ENCODE measurements at regions not wholly inside any gene's neighbourhood (a gene's known extent, or its start where the extent isn't known, plus 50 kb on each side); places are given as distances from the start of the nearest gene placed in this dataset.

DNA sequence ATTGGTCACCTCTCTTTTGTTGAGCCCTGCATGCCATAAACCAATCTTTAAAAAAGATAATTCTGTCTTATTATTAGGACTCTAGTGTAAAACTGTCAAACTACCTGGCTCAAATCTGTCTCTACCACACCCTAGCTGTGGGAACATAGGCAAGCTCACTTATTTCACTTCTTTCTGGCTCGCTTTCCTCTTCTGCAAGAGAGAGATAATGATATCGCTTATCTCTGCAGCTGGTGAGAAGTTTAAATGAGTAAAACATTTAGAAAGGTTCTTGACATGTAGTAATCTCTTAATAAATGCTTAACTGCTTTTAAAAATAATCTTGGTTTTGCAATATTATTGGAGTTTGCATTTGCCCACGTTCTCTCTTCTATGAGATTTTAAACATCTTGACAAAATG is 1109.2 kb downstream of the RAPGEF2 start:
- DNase-seq (ENCODE audit: low spot score), result peak; percentile 49

DNA sequence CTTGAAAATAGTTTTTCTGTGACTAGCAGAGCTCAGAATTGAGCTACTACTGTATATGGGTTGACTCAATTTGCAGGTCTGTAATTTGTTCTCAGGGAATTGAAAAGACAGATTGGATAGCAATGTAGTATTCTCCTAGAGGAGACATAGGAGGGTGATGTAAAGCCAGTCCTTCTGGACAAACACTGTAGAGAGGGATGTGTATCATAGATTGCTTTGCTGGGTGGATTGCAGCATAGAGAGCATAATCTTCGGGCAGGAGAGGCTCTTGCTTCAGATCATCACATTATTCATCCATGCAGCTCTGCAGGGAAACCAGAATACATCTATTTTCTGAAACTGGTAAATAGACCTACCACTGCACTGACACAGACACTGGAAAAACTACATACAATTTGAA is 1110.5 kb downstream of the RAPGEF2 start:
- DNase-seq (ENCODE audit: low spot score), result peak; percentile 40

- DNase-seq (ENCODE audit: low spot score), result no peak
These were observed 1114.5 kb downstream of the RAPGEF2 start for GRCh38 chr4:160217352-160217751.

GRCh38 chr4:160224049-160224448 is 1121.2 kb downstream of the RAPGEF2 start:
- no peak for DNase-seq (ENCODE audit: low spot score)

GRCh38 chr4:160233141-160233540 is 1130.3 kb downstream of the RAPGEF2 start:
- peak; percentile 43 for DNase-seq (ENCODE audit: low spot score)

- no peak for DNase-seq (ENCODE audit: low spot score)
These were observed 1132.4 kb downstream of the RAPGEF2 start for GRCh38 chr4:160235285-160235684.

DNA sequence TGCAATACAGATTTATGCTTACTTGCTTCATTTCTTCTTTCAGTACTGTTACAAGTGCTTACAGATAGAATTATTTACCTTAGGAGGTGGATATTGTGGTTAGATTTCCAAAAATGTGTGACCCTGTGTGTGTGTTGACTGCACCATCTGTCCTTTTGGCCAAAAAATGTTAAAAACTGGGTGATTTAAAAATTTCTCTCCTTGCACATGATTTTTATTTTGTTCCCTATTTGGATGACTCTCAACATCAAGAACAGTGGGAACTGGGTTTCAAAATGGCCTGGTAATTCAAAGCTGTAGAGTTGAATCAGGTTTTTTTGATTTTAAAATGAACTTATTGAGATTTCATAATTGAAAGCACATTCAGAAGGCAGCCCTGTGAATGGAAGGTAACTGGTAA is 1132.9 kb downstream of the RAPGEF2 start:
- no peak for DNase-seq (ENCODE audit: low spot score)

DNA sequence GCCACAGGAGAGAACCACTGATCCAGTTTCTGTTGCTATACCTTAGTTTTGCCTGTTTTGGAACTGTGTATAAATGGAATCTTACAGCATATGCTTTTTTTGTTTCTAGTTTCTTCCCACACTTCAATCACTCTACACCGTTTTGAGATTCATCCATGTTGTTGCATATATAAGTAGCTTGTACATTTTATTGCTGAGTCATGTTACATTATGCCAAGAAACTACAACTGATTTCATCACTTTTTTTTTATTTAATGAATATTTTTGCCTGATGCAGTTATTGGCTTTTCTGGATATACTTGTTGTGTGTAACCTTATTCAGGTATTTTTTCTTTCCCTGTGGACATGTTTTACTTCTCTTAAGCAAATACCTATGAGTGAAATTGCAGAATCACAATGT is 1135.9 kb downstream of the RAPGEF2 start:
- DNase-seq (ENCODE audit: low spot score), result no peak

- DNase-seq (ENCODE audit: low spot score), result no peak
These were observed 1144.3 kb downstream of the RAPGEF2 start for GRCh38 chr4:160247091-160247656.

- DNase-seq (ENCODE audit: low spot score), result no peak
These were observed 1148.8 kb downstream of the RAPGEF2 start for GRCh38 chr4:160251522-160252170.

GRCh38 chr4:160257318-160257717 is 1154.4 kb downstream of the RAPGEF2 start:
- no peak for DNase-seq (ENCODE audit: low spot score)

GRCh38 chr4:160265014-160265413 is 1162.1 kb downstream of the RAPGEF2 start:
- no peak for DNase-seq (ENCODE audit: low spot score)

DNA sequence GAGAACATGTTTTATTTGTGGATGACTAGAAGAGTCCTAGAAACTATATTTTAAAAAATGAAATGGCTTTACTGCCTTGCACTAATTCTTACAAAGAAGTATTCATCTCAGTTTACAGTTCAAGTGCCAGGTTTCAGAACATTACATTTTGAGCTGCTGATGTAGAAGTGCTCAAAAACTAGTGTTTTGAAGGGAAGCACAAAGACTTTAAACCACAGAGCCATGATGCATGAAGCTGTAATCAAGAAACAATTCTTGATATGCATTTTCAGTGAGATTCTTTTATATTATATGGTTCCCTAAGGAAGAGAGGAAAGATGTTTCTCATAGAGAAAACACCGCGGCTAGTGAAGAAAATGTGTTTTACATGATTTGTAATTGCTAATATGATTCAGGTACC is 1163.0 kb downstream of the RAPGEF2 start:
- no peak for DNase-seq (ENCODE audit: low spot score)

DNA sequence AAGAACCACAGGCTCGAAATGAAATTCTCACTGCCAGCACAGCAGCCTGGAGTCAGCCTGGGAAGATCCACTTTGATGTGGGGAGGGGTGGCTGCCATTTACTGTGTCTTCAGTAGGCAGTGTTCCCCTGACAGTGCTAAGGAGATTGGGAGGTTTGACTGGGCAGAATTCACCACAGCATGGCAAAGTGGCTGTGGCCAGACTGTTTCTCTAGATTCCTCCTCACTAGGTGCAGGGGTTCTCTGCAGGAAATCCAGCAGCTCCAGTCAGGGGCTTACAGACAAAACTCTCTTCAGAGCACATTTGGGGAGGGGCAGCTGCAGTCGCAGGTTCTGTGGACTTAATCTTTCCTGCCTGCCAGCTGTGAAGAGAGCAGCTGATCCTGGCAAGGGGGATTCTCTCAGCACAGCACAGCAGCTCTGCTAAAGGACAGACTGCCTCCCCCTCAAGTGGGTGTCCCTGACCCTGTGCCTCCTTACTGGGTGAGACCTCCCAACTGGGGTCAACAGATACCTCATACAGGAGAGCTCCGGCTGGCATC is 1174.0 kb downstream of the RAPGEF2 start:
- no peak for DNase-seq (ENCODE audit: low spot score)

DNA sequence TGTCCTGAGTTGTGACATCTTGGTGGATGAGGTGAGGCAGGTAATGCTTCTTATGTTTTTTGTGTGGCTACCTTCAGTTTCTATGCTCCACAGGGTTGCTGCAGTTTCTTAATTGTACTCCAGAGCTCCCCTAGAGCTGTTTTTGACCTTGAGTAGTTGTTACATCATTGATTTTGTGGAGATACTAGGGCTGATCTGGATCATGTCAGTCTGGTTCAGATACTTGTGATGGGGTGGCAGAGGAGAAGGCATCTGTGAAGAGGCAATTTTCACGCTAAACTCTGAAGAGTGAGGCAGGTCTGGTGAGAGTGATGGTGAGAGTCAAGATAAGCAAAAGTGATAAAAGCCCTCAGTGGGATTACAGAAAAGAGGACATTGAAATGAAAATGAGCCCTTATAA is 1180.2 kb downstream of the RAPGEF2 start:
- DNase-seq (ENCODE audit: low spot score), result no peak

GRCh38 chr4:160284516-160284915 is 1181.6 kb downstream of the RAPGEF2 start:
- no peak for DNase-seq (ENCODE audit: low spot score)

- DNase-seq (ENCODE audit: low spot score), result no peak
These were observed 1183.2 kb downstream of the RAPGEF2 start for GRCh38 chr4:160286051-160286450.

DNA sequence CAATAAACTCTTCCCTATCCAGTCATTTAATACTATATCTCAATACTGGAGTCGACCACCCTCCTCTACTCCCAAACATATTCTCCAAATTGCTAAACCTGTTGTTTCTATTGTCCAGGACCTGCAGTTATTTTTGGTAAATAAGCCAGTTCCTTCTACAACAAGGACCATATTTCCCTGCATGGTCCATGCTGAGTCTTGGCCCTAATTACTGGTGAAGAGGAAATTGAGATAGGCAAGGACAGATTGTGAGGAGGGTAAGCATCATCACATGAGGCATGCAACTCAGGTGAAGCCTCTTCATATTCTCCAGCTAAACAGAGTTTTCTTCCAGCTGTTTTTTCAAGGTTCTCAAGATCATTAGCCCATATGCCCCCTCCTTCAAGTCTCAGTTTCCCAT is 1193.6 kb downstream of the RAPGEF2 start:
- DNase-seq (ENCODE audit: low spot score), result no peak

GRCh38 chr4:160299177-160299576 is 1196.3 kb downstream of the RAPGEF2 start:
- no peak for DNase-seq (ENCODE audit: low spot score)

DNA sequence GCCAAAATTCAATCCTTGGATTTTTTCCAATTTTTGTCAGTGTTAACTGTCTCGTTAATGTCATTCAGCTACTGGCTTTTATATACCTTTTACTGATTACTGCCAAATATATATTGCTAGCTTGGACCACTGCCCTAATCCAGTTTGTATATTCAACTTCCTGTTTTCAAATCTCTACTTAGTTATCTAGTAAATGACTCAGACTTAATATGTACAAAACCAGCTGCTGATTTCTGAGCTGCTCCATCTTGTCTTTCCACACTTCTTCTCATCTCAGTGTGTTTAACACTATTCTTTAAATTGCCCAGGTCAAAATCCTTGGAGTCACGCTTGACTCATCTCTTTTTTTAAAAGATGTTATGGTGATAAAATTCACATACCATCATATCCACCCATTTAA is 1196.7 kb downstream of the RAPGEF2 start:
- DNase-seq (ENCODE audit: low spot score), result no peak

DNA sequence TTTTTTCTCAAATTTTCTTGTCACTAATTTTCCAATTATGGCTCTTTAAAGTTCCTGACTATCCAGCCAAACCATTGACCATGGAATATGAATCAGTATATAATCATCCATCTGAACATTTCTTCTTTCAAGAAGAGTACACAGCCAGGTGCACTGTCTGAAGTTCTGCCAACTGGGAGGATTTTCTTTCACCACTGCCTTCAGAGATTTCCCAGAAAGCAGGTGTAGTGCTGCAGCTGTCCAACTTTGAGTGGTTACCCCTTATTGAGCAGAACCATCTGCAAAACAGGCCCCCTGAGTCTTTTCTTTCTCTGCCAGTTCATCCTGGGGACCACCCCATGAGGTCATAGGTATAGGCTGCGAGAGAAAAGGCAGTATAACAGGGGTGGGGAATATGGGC is 1213.2 kb downstream of the RAPGEF2 start:
- DNase-seq (ENCODE audit: low spot score), result no peak

DNA sequence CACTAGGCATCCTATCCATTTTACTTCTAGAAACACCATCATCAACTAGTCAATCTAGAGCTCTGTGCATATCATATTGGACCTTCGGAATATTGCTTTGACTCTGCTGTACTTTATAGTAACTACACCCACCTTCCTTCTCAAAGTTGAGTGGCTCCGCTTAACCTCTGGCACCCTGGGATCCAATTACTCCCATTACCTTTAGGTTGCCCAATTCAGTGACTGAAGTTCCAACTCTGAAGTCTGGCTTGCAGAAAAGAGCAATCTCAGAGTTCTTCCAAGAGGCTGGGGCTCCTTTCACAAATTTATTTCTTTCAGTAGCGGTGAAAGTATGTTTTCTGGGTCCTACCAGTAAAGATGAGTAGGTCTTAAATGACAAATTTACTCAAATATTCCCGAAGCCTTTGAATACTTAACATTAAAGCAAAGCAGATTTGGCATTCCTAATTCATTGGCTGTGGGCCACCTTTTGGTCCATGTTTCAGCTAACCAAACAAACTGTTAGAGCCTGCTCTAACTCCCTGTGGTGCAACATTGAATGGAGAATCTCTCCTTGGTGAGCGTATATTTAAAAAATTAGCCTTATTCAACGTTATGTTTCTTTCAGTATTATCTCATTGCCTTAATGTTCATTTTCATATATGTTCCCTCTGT is 1215.8 kb downstream of the RAPGEF2 start:
- no peak for DNase-seq (ENCODE audit: low spot score)
